GF-D8 (cell line): ENCODE measurements at regions not wholly inside any gene's neighbourhood (a gene's known extent, or its start where the extent isn't known, plus 50 kb on each side); places are given as distances from the start of the nearest gene placed in this dataset.
"Not testable (repeated sequence)": the region's sequence is repeated elsewhere in the genome, so short reads cannot be mapped to it uniquely, and the experiment has no call there.

Source experiments
- DNase-seq: peaks from one replicate; lab custom pipeline; 2025; lab: John Stamatoyannopoulos, UW

GRCh38 chr2:57703407-57703806, 343.2 kb upstream of the VRK2 start:
- DNase-seq: no peak

DNA sequence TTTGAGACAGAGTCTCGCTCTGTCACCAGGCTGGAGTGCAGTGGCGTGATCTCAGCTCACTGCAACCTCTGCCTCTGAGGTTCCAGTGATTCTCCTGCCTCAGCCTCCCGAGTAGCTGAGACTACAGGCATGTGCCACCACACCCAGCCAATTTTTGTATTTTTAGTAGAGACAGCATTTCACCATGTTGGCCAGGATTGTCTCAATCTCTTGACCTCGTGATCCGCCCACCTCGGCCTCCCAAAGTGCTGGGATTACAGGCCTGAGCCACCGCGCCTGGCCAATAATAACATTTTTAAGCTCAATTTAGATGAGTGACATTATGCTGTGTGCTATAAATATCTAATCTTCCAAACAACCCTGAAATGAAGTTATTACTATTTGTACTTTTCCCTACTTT, 338.8 kb upstream of the VRK2 start:
- not testable (repeated sequence) for DNase-seq

- DNase-seq: no peak
Observed at GRCh38 chr2:57711991-57712390, 334.6 kb upstream of the VRK2 start.

DNA sequence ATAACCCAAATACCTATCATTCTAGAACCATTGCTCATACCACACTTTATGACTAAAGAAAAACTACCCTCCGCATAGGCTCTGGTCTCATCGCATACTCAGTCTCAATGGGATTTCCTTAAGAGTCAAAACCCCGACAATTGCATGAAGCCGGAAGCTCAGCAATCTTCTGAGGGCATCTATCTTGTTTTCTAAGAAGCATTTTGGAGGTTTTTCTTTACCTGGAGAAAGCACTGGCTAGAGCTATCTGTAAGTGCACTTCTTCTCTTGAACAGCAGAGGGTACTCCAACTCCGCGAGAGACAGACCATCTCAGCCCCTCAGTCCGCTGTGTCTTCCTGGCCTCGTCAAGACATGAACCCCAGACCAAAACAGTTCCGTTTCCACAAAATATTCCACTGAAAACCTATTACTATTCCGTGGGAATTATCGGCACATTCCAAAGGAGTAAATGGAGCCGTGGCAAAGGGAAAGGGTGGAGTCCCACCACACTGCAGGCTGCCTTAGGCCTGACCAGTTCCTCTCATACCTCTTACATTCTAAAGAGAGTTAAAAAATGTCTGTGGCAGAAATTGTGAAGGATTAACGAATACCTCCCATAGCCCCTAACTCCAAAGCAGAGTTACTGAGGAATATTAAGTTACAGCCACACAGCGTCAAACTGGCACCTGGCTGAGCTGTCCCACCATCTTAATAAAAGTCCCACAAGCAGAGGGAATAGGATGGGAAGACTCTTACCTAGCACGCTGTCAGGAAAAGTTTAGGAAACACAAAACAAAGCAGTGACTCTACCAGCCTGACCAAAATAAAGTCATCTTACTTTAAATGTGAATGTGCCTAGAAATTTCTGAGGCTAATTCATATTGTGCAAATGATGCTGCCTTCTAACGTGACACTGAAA, 325.6 kb upstream of the VRK2 start:
- no peak for DNase-seq

GRCh38 chr2:57725337-57725947, 321.2 kb upstream of the VRK2 start:
- DNase-seq: no peak

GRCh38 chr2:57726294-57726693, 320.3 kb upstream of the VRK2 start:
- DNase-seq: no peak

DNA sequence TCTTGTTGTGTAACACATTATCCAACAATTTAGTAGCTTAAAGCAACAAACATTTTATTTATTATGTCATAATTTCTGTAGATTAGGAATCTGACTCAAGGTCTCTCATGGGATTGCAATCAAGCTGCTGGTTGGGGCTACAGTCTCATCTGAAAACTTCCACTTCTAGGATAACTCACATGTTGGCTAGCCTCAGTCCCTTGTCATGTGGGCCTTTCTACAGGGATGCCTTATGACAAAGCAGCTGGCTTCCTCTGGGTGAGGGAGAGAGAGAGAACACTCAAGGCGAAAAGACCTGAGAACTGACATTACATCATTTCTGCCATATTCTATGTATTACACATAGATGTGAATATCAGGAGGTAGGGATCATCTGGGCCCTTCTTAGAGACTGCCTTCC, 317.9 kb upstream of the VRK2 start:
- no peak for DNase-seq

GRCh38 chr2:57733956-57734355, 312.6 kb upstream of the VRK2 start:
- no peak for DNase-seq

GRCh38 chr2:57740891-57741290, 305.7 kb upstream of the VRK2 start:
- no peak for DNase-seq

- no peak for DNase-seq
Observed at GRCh38 chr2:57753636-57754035, 293.0 kb upstream of the VRK2 start.

DNA sequence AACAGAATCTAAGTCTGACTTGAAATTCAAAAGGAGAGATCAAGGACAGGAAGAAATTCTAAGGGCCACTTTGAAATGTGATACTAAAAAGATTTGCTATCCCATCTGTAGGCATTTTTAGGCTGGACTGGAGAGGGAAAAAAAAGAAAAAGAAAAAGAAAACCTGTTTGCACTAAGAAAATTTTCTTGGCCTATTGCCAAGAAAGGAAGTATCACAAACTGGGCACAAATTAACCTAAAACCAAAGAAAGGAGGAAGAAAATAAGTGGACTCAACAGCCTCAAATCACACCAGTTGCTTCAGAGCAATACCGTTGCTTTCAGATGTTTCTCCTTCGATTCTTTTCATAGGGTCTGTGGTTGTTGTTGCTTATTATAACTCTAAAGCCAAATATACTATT, 287.9 kb upstream of the VRK2 start:
- no peak for DNase-seq

GRCh38 chr2:57759131-57759530, 287.5 kb upstream of the VRK2 start:
- no peak for DNase-seq

DNA sequence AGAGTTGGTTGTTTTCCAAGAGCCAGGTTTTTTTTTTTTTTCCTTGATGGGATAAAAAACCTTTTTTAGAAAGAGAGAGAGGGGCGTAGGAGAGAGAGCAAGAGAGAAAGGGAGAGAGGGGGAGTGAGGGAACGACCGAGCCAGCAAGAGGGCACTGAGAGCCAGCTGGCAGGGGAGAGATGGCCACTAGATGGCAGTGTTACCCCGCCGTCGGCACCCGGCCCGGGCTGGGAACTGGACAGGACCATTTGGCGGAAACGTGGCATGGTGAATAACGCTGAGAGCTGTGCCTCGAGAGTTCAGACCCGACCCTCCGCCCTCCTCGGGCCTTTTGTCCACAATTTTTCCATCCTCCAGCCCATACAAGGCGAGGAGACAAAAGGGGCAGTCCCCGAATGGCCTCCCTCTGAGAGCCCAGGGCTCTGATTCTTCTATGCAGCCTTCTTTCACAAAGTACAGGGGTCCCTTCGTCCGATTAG, 286.7 kb upstream of the VRK2 start:
- no peak for DNase-seq

DNA sequence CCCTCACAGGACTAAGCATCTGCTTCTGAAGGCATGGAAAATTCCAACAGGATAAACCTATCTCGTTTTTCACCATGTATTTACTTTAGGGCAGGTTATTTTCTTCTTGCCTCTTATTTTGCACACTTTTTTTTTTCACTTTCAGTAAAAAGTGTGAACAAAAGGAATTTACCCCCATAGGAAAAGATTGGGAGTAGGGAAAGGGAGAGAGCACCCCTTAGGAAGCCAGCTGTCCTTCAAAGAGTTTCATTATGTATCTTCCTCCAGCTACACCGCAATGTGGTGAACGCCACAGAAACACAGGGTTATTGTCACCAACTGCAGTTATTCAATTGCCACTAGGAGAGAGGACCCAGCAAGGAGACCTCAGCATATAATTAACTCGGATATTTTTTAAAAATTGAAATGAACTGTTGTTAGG, 286.2 kb upstream of the VRK2 start:
- no peak for DNase-seq

DNA sequence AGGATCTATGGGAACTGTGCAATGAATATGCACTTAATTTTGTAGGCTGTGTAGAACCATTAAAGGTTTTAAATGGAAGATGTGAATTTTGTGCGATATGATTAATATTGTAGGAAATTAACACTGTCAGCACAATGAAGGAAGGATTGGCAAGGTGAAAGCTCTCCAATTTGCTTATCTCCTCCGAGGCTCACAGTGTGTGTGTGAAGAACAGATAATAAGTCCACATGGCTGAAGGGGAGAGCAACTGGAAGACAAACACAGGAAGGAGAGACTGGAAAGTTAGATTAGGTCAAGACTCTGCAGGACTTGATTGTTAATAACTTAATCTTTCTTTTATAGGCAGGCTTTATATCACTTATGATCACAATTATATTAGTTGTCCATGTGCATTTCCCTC, 269.7 kb upstream of the VRK2 start:
- no peak for DNase-seq

DNA sequence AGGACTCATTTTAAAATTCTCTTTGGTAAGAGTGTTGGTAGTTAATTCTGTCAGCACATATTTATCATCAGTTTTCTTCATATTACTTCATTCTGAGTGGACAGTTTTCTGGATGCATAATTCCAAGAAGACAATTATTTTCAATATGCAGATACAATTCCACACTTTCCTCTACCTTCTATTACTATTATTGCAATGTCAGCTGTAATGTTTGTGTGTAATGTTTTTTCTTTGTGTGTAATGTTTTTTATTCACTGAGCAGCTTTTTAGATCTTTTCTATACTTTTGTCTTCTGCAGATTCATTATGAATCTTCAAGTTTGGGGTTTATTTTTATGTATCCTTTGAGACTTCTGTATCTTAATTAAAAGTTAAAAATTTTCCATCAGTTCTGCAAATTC, 264.0 kb upstream of the VRK2 start:
- DNase-seq: no peak

- DNase-seq: no peak
Observed at GRCh38 chr2:57793310-57793709, 253.3 kb upstream of the VRK2 start.

DNA sequence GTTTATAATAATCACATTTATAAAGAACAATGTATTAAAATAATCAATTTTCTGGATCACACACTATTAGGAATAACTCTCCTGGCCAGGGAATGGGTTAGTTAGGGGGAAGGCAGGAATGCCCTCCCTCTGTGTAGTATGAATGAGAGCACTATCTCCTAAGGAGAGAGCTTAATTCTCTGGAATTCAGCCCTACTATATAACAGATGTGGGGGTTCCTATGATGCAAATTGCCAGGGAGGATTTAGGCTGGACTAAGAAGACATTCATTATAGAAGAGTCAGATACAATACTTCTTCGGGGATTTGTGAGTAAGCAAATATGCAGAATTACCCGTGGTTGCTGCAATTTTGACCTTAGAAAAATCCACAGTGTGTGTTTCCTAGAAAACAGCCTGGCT, 250.1 kb upstream of the VRK2 start:
- no peak for DNase-seq

DNA sequence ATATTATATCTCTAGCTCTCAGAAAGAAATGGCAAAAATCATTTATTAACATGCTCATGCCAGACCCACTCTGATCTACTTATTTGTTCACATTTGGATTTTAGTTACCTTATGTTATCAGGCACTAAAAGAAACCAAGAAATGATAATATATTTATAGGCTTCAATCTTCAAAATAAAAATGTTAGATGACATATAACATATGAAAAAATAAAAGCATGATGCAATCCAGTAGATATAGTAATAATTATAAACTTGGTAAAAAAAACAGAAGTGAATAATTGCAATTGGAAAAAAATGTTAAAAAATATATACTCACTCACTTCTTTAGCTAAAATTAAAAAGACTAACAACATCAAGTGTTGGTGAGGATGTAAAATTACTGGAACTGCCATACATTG, 248.3 kb upstream of the VRK2 start:
- DNase-seq: no peak

- no peak for DNase-seq
Observed at GRCh38 chr2:57802243-57802642, 244.4 kb upstream of the VRK2 start.

DNA sequence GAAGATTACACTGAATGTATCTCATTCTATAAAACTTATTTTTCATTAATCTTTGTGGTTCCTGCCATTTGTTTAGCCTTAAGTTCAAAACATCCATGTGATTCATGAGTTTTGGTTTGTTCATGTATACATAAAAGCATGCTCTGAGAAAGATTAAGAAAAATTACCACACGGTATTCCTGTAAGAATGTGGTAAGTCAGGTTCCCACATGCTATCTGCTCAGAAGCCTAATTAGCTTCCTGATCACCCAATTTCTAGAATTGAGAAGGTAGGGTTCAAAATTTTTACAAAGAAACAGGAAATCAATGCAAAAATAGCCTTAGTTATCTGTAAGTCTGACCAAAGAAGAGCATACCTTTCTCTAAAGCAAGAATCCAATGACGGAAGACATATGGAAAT, 241.6 kb upstream of the VRK2 start:
- DNase-seq: no peak

GRCh38 chr2:57806449-57806968, 240.1 kb upstream of the VRK2 start:
- no peak for DNase-seq

GRCh38 chr2:57809230-57809629, 237.4 kb upstream of the VRK2 start:
- DNase-seq: no peak
